SK-N-SH treated with all-trans-retinoic acid at 6 μM for 48 hours (cell line): ENCODE measurements at regions not wholly inside any gene's neighbourhood (a gene's known extent, or its start where the extent isn't known, plus 50 kb on each side); places are given as distances from the start of the nearest gene placed in this dataset.

Experiments
- ARNTL ChIP-seq: fragments of 450-650 bp; formaldehyde crosslinking; IDR thresholded peaks from 2 replicates; pipeline ENCODE4 v1.5.0; 2020; ENCODE audit warnings: low read depth, mild to moderate bottlenecking, moderate library complexity, borderline replicate concordance
- CSDC2 ChIP-seq: fragments of 250-450 bp; sonication (Bioruptor Pico); IDR thresholded peaks from 2 replicates; pipeline ENCODE4 v1.5.0; 2020; ENCODE audit warnings: mild to moderate bottlenecking, moderate library complexity
- ESRRG ChIP-seq: fragments of 250-450 bp; sonication (Bioruptor Pico); IDR thresholded peaks from 2 replicates; pipeline ENCODE4 v1.6.1; 2021; ENCODE audit warnings: mild to moderate bottlenecking
- ISL1 ChIP-seq: fragments of 250-450 bp; sonication (Bioruptor Pico); IDR thresholded peaks from 2 replicates; pipeline ENCODE4 v2.1.2; 2022; ENCODE audit warnings: mild to moderate bottlenecking, moderate library complexity
- OSR1 ChIP-seq: fragments of 250-450 bp; sonication (Bioruptor Pico); IDR thresholded peaks from 2 replicates; pipeline ENCODE4 v1.8.0; 2022; ENCODE audit warnings: moderate library complexity, mild to moderate bottlenecking, inconsistent platforms
- PPARA ChIP-seq: fragments of 250-450 bp; sonication (Bioruptor Pico); IDR thresholded peaks from 2 replicates; pipeline ENCODE4 v1.5.0; 2020; ENCODE audit warnings: mild to moderate bottlenecking, borderline replicate concordance
- RARB ChIP-seq: fragments of 250-450 bp; sonication (Bioruptor Pico); IDR thresholded peaks from 2 replicates; pipeline ENCODE4 v1.8.0; 2021; ENCODE audit warnings: mild to moderate bottlenecking, moderate library complexity
- TCF4 ChIP-seq: fragments of 250-450 bp; sonication (Bioruptor Pico); IDR thresholded peaks from 2 replicates; pipeline ENCODE4 v1.8.0; 2021; ENCODE audit warnings: mild to moderate bottlenecking, moderate library complexity, borderline replicate concordance
- TOX ChIP-seq: fragments of 250-450 bp; sonication (Bioruptor Pico); IDR thresholded peaks from 2 replicates; pipeline ENCODE4 v1.8.0; 2021; ENCODE audit warnings: mild to moderate bottlenecking, moderate library complexity, borderline replicate concordance
- ZFP3 ChIP-seq: fragments of 250-450 bp; sonication (Bioruptor Pico); IDR thresholded peaks from 2 replicates; pipeline ENCODE4 v1.5.0; 2020; ENCODE audit warnings: mild to moderate bottlenecking, moderate library complexity
- ZFP30 ChIP-seq: fragments of 450-650 bp; formaldehyde crosslinking; IDR thresholded peaks from 2 replicates; pipeline ENCODE4 v1.5.0; 2022; ENCODE audit warnings: mild to moderate bottlenecking, moderate library complexity
- TF ChIP-seq, protein P1 (sequence below): fragments of 250-450 bp; sonication (Bioruptor Pico); IDR thresholded peaks from 2 replicates; pipeline ENCODE4 v1.8.0; 2020; ENCODE audit warnings: mild to moderate bottlenecking, moderate library complexity, borderline replicate concordance

DNA sequence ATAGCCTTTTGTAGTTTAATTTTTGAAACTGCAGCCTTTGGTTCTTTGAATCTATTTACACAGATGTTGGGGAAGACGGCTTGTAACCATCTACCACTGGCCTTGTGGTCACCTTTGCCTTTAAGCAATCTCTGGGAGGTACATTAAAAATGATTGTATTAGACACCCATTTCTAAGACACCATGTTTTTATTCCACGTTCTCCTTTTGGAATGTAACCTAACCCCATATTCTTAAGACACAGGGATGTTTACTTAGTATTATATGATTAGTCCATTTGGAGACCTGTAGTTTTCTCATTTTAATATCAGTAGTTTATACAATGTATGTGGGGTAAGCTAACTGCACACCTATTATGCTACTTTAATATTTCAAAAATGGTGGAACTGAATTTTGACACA lies 175.1 kb upstream of the PLSCR5 start:
- TF ChIP-seq RARB (CRISPR knock-in tag) (no peak), CSDC2 (CRISPR knock-in tag) (no peak), ZFP3 (CRISPR knock-in tag) (no peak), ZFP30 (no peak), PPARA (CRISPR knock-in tag) (no peak), ARNTL (CRISPR knock-in tag) (no peak), OSR1 (CRISPR knock-in tag) (no peak), TOX (no peak), ESRRG (CRISPR knock-in tag) (no peak), TCF4 (CRISPR knock-in tag) (no peak), ISL1 (no peak)
- TF ChIP-seq, protein P1, sequence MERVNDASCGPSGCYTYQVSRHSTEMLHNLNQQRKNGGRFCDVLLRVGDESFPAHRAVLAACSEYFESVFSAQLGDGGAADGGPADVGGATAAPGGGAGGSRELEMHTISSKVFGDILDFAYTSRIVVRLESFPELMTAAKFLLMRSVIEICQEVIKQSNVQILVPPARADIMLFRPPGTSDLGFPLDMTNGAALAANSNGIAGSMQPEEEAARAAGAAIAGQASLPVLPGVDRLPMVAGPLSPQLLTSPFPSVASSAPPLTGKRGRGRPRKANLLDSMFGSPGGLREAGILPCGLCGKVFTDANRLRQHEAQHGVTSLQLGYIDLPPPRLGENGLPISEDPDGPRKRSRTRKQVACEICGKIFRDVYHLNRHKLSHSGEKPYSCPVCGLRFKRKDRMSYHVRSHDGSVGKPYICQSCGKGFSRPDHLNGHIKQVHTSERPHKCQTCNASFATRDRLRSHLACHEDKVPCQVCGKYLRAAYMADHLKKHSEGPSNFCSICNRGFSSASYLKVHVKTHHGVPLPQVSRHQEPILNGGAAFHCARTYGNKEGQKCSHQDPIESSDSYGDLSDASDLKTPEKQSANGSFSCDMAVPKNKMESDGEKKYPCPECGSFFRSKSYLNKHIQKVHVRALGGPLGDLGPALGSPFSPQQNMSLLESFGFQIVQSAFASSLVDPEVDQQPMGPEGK (CRISPR knock-in tag), result no peak
